K562 (cell line): ENCODE measurements at regions not wholly inside any gene's neighbourhood (a gene's known extent, or its start where the extent isn't known, plus 50 kb on each side); places are given as distances from the start of the nearest gene placed in this dataset.

Experiments
- CBX1 ChIP-seq: sonication (generic); IDR thresholded peaks from 2 replicates; pipeline ENCODE4 v1.6.1; 2016; ENCODE audit warnings: antibody characterized with exemption, low read depth, mild to moderate bottlenecking
- LARP7 ChIP-seq: fragments of 450-650 bp; IDR thresholded peaks from 2 replicates; pipeline ENCODE4 v1.6.1; 2016
- TF ChIP-seq, protein P1 (sequence below): IDR thresholded peaks from 3 replicates; pipeline ENCODE4 v1.6.1; 2011; ENCODE audit warnings: borderline replicate concordance, mild to moderate bottlenecking; ENCODE audit not compliant: insufficient read length, insufficient read depth

DNA sequence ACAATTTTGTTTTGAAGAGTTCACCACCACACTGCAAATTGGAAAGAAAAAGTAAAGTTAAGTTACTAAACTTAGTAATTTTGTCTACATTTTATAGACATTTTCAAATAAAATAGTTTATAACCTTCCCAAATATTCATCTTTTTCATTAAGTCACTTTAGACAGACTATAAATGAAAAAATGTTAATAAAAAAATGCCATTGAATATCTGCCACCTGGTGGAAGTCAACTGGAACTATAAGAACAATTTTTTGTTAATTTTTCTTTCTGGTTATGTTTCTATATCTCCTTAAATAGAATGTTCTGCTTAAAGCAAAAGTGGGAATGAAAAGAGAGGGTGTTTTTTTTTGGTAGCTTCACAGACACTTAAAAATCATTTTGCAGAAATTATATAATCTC is 534.4 kb upstream of the PCDH10 start:
- no peak for TF ChIP-seq LARP7
- TF ChIP-seq, protein P1, sequence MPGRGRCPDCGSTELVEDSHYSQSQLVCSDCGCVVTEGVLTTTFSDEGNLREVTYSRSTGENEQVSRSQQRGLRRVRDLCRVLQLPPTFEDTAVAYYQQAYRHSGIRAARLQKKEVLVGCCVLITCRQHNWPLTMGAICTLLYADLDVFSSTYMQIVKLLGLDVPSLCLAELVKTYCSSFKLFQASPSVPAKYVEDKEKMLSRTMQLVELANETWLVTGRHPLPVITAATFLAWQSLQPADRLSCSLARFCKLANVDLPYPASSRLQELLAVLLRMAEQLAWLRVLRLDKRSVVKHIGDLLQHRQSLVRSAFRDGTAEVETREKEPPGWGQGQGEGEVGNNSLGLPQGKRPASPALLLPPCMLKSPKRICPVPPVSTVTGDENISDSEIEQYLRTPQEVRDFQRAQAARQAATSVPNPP: no peak
- no peak for TF ChIP-seq CBX1
